Uterus (tissue), 2 donors: ENCODE measurements at regions not wholly inside any gene's neighbourhood (a gene's known extent, or its start where the extent isn't known, plus 50 kb on each side); places are given as distances from the start of the nearest gene placed in this dataset.

ENCODE experiments used
- POLR2A ChIP-seq, 2 donors: fragments of 450-650 bp; IDR thresholded peaks; one replicate each; pipeline ENCODE4 v1.6.1; 2016; ENCODE audit warnings: antibody characterized with exemption in 2 of 2, mild to moderate bottlenecking in 1 of 2, moderate library complexity in 1 of 2
- TF ChIP-seq, protein P1 (sequence below), 4 experiments: fragments of 200-600 bp in 2 of 4; fragments of 450-650 bp in 2 of 4; sonication (generic) in 2 of 4; IDR thresholded peaks; one replicate each; pipeline ENCODE4 v1.5.1; 2016 to 2019; ENCODE audit warnings: antibody characterized with exemption in 4 of 4, mild to moderate bottlenecking in 2 of 4, moderate library complexity in 1 of 4

DNA sequence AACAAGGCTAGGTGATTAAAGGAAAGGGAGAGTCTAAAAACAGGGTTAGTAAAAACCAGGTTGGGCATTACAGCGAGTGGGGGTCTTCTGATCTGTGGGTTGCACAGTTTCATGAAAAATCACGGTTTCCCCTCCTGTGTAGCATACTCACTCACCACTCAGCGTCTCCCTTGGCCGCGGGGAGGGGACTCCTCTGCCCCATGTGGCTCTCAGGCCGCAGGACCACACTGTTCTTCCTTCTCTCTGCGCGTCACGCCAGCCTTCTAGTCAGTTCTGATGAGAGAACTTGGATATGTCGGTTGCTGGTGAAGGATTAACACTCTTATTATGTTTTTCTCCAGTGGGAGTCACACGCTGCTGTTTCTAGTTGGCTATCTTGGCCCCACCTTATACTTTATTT is 254.6 kb upstream of the LRRC7 start:
- no peak for TF ChIP-seq POLR2A (IDR thresholded peaks at IDR 0.05)
- TF ChIP-seq, protein P1, sequence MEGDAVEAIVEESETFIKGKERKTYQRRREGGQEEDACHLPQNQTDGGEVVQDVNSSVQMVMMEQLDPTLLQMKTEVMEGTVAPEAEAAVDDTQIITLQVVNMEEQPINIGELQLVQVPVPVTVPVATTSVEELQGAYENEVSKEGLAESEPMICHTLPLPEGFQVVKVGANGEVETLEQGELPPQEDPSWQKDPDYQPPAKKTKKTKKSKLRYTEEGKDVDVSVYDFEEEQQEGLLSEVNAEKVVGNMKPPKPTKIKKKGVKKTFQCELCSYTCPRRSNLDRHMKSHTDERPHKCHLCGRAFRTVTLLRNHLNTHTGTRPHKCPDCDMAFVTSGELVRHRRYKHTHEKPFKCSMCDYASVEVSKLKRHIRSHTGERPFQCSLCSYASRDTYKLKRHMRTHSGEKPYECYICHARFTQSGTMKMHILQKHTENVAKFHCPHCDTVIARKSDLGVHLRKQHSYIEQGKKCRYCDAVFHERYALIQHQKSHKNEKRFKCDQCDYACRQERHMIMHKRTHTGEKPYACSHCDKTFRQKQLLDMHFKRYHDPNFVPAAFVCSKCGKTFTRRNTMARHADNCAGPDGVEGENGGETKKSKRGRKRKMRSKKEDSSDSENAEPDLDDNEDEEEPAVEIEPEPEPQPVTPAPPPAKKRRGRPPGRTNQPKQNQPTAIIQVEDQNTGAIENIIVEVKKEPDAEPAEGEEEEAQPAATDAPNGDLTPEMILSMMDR (IDR thresholded peaks at IDR 0.05) = no peak
